Heart left ventricle (tissue), 16 donors: ENCODE measurements at regions not wholly inside any gene's neighbourhood (a gene's known extent, or its start where the extent isn't known, plus 50 kb on each side); places are given as distances from the start of the nearest gene placed in this dataset.
"Not testable (repeated sequence)": the region's sequence is repeated elsewhere in the genome, so short reads cannot be mapped to it uniquely, and the experiment has no call there.

Source experiments
- ATAC-seq, 4 donors: fragments of 200-7000 bp; cut with Tn5 transposase; one replicate each; pipeline ENCODE4 v1.9.1; 2020 to 2022; ENCODE audit warnings: moderate library complexity in 4 of 4, mild to moderate bottlenecking in 3 of 4, moderate number of reproducible peaks in 1 of 4
- DNase-seq, 5 donors: peaks; one replicate each; pipeline ENCODE4 v3.0.0-alpha.2; 2020
- H3K27ac ChIP-seq, 12 donors: fragments of 200-600 bp; sonication (generic) in 4 of 12; one replicate each; pipeline versions ENCODE4 v1.5.0 to v1.8.0; 2016 to 2022; ENCODE audit warnings: mild to moderate bottlenecking in 2 of 12
- H3K27me3 ChIP-seq, 9 donors: fragments of 200-600 bp; sonication (generic) in 2 of 9; one replicate each; pipeline versions ENCODE4 v1.5.1 to v1.8.0; 2016 to 2022; ENCODE audit warnings: mild to moderate bottlenecking in 3 of 9
- H3K36me3 ChIP-seq, 9 donors: fragments of 200-600 bp; sonication (generic) in 2 of 9; one replicate each; pipeline versions ENCODE4 v1.5.0 to v1.8.0; 2018 to 2022; ENCODE audit warnings: mild to moderate bottlenecking in 2 of 9
- H3K4me1 ChIP-seq, 12 donors: fragments of 200-600 bp; sonication (generic) in 4 of 12; one replicate each; pipeline versions ENCODE4 v1.5.0 to v1.8.0; 2016 to 2022; ENCODE audit warnings: mild to moderate bottlenecking in 3 of 12
- H3K4me3 ChIP-seq, 12 donors: fragments of 200-600 bp; sonication (generic) in 4 of 12; one replicate each; pipeline versions ENCODE4 v1.5.0 to v1.8.0; 2017 to 2022; ENCODE audit warnings: mild to moderate bottlenecking in 9 of 12, moderate library complexity in 4 of 12
- H3K9me3 ChIP-seq, 12 donors: fragments of 200-600 bp; sonication (generic) in 4 of 12; one replicate each; pipeline versions ENCODE4 v1.5.0 to v1.8.0; 2016 to 2022; ENCODE audit warnings: mild to moderate bottlenecking in 1 of 12
- POLR2A ChIP-seq, 2 donors: fragments of 450-650 bp; IDR thresholded peaks; one replicate each; pipeline ENCODE4 v1.6.1; 2017; ENCODE audit warnings: antibody characterized with exemption in 2 of 2, mild to moderate bottlenecking in 2 of 2, moderate library complexity in 2 of 2
- WGBS, 4 donors: extraction: QIAGEN DNeasy Blood & Tissue Kit in 2 of 4; methylation state at CpG; one replicate each; pipeline versions ENCODE4 v1.1.5 to v1.1.7; 2013 to 2018; 5-methylcytosine and 5-hydroxymethylcytosine counted together
- intact Hi-C, 10 donors: fragments of 100-400 bp; cut with DNase I; formaldehyde crosslinking; loops; one replicate each; pipeline versions ENCODE4 v1.11.1 to v1.14.2; 2022
- TF ChIP-seq, protein P1 (sequence below), 12 donors: fragments of 200-600 bp; sonication (generic) in 4 of 12; IDR thresholded peaks; one replicate each; pipeline versions ENCODE4 v1.5.0 to v1.8.0; 2018 to 2022; ENCODE audit warnings: antibody characterized with exemption in 12 of 12, mild to moderate bottlenecking in 5 of 12
- donor health status: ischemic (EF 13 %, LVEDD 7.1; RV severe dilation, severe dysfunction).
- donor health status: healthy with polysubstance abuse.
- donor health status: DM: no; HTN: yes; CAD: no.
- donor health status: DM: no; HTN: no; CAD: no.
- donor health status: ischemic (EF 25% LVEDD 6.9; RV normal size, moderate dysfunction).
- donor health status: ischemic (EF 25% LVEDD 5.7; RV mildly dilated, moderate dysfunction).
- donor health status: healthy.
- donor health status: DM: yes; HTN: yes; CAD: no.
- donor health status: ischemic (EF 35%, LVEDD 5.7; RV mildly dilated, moderate dysfunction).
- donor health status: nonischemic (EF 11% LVEDD 7.7; RV severe dilation, severe dysfunction).
- donor health status: DM: yes; HTN: yes; CAD: no.
- donor health status: PGD.
- donor health status: ischemic (EF 29% LVEDD 5.4; RV normal size, mild dysfunction).
- donor health status: nonischemic (EF 23%, LVEDD 6.1; RV moderate dilation, normal function).

DNA sequence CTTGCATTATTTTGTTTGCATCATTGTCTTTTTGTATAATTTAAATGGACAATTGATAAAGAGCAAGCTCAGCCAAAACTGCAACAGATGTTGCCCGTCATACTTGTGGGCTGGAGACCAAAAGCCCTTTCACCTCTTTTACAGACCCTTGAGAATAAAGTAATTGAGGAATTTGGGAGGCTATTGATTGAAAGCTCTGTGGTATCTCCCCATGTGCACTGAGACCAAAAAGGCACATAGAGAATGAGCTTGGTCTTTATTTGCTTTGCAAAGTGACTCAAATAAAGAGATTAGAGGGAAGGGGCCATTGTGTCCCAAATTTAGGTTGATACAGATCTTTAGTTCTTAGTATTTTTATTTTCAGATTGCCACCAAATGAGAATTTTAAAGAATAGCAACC, 617.6 kb downstream of the TRHDE start:
- H3K4me1 ChIP-seq = no peaks in the 10 kb centered on the region
- H3K4me3 ChIP-seq = no peak overlapping the region
- no peaks in the 10 kb centered on the region for H3K9me3 ChIP-seq
- WGBS, 4 donors = 44 to 55% (median 44%) methylated on average over 1 of the region's 1 CpG
- TF ChIP-seq POLR2A (IDR thresholded peaks at IDR 0.05) = no peak
- TF ChIP-seq, protein P1, sequence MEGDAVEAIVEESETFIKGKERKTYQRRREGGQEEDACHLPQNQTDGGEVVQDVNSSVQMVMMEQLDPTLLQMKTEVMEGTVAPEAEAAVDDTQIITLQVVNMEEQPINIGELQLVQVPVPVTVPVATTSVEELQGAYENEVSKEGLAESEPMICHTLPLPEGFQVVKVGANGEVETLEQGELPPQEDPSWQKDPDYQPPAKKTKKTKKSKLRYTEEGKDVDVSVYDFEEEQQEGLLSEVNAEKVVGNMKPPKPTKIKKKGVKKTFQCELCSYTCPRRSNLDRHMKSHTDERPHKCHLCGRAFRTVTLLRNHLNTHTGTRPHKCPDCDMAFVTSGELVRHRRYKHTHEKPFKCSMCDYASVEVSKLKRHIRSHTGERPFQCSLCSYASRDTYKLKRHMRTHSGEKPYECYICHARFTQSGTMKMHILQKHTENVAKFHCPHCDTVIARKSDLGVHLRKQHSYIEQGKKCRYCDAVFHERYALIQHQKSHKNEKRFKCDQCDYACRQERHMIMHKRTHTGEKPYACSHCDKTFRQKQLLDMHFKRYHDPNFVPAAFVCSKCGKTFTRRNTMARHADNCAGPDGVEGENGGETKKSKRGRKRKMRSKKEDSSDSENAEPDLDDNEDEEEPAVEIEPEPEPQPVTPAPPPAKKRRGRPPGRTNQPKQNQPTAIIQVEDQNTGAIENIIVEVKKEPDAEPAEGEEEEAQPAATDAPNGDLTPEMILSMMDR (IDR thresholded peaks at IDR 0.05) = no peak
- DNase-seq (no peak), ATAC-seq (no peak)
- intact Hi-C loops = no loop called here
- no peaks in the 10 kb centered on the region for H3K27me3 ChIP-seq
- no peak overlapping the region for H3K27ac ChIP-seq
- no peaks in the 10 kb centered on the region for H3K36me3 ChIP-seq

GRCh38 chr12:72901685-72902084, 629.5 kb downstream of the TRHDE start:
- Histone ChIP-seq H3K27ac (no peak overlapping the region), H3K36me3 (no peaks in the 10 kb centered on the region), H3K4me3 (no peak overlapping the region), H3K9me3 (no peaks in the 10 kb centered on the region), H3K4me1 (no peaks in the 10 kb centered on the region), H3K27me3 (no peaks in the 10 kb centered on the region)
- DNase-seq = no peak
- intact Hi-C loops = no loop called here
- no peak for ATAC-seq
- TF ChIP-seq, protein P1 (IDR thresholded peaks at IDR 0.05) = no peak
- no peak for TF ChIP-seq POLR2A (IDR thresholded peaks at IDR 0.05)
- WGBS, 4 donors = 69 to 85% (median 71%) methylated on average over 1 of the region's 1 CpG

DNA sequence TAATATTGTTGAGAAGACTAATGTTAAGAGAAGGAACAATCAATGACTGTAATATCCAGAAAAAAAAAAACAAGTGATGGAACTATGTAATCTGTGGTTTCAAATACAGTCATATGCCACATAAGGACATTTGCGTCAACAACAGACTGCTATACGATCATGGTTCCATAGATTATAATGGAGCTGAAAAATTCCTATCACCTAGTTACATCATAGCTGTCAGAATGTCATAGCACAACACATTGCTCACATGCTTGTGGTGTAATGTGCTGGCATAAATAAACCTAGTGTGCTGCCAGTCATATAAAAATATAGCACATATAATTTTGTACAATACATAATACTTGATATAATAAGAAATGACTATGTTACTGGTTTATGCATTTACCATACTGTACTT, 653.5 kb downstream of the TRHDE start:
- TF ChIP-seq POLR2A (IDR thresholded peaks at IDR 0.05) = no peak
- TF ChIP-seq, protein P1 (IDR thresholded peaks at IDR 0.05) = no peak
- H3K27ac ChIP-seq = no peak overlapping the region
- H3K36me3 ChIP-seq = no peaks in the 10 kb centered on the region
- H3K4me1 ChIP-seq = no peaks in the 10 kb centered on the region
- H3K4me3 ChIP-seq = no peak overlapping the region
- ATAC-seq = no peak
- no peaks in the 10 kb centered on the region for H3K27me3 ChIP-seq
- intact Hi-C loops = no loop called here
- H3K9me3 ChIP-seq = no peaks in the 10 kb centered on the region
- WGBS, 4 donors = 53 to 65% (median 62%) methylated on average over 2 of the region's 2 CpGs
- no peak for DNase-seq

GRCh38 chr12:72931838-72932237, 659.7 kb downstream of the TRHDE start:
- intact Hi-C loops, H3K27me3 ChIP-seq, ATAC-seq, H3K4me3 ChIP-seq, H3K36me3 ChIP-seq, DNase-seq, H3K27ac ChIP-seq, H3K4me1 ChIP-seq: not testable (repeated sequence)
- peaks cover 0 to 17% (median 0%) of the 10 kb centered on the region in 12 donors for H3K9me3 ChIP-seq
- 85 to 92% (median 90%) methylated on average over 7 of the region's 7 CpGs for WGBS, 4 donors

- ATAC-seq (no peak), DNase-seq (no peak)
- H3K9me3 ChIP-seq = peaks cover 0 to 29% (median 2%) of the 10 kb centered on the region in 12 donors
- no peaks in the 10 kb centered on the region for H3K27me3 ChIP-seq
- no peaks in the 10 kb centered on the region for H3K4me1 ChIP-seq
- 79 to 86% (median 84%) methylated on average over 1 of the region's 1 CpG for WGBS, 4 donors
- no peaks in the 10 kb centered on the region for H3K36me3 ChIP-seq
- no peak overlapping the region for H3K27ac ChIP-seq
- no peak overlapping the region for H3K4me3 ChIP-seq
- TF ChIP-seq, protein P1 (IDR thresholded peaks at IDR 0.05) = no peak
- TF ChIP-seq POLR2A (IDR thresholded peaks at IDR 0.05) = no peak
- intact Hi-C loops = no loop called here
Measured at GRCh38 chr12:72937486-72937885, 665.3 kb downstream of the TRHDE start.
